GM12878 (cell line): ENCODE measurements at regions not wholly inside any gene's neighbourhood (a gene's known extent, or its start where the extent isn't known, plus 50 kb on each side); places are given as distances from the start of the nearest gene placed in this dataset.

Experiments
- ATAC-seq: fragments of 200-7000 bp; cut with Tn5 transposase; 3 replicates; pipeline ENCODE4 v1.9.1; 2020; ENCODE audit warnings: mild to moderate bottlenecking, moderate library complexity
- BruUV-seq: library from RNA; stranded (reverse); fragments of 400-500 nt; replicated peaks from 2 replicates; lab custom pipeline; 2021; lab: Mats Ljungman, UMichigan
- CTCF ChIA-PET: fragments of 300-600 bp; sonication (Branson Sonifier 250); formaldehyde crosslinking; extraction: SDS; loops from one replicate; lab custom pipeline; 2021; ENCODE audit warnings: inconsistent platforms; lab: Yijun Ruan, JAX
- POLR2A ChIA-PET: fragments of 350-600 bp; formaldehyde crosslinking; extraction: SDS; loops from one replicate; lab custom pipeline; 2021; ENCODE audit warnings: inconsistent platforms; lab: Charles Lee
- RAD21 ChIA-PET: fragments of 300-600 bp; sonication (Branson Sonifier 250); formaldehyde crosslinking; loops from one replicate; lab custom pipeline; 2023; ENCODE audit warnings: antibody characterized with exemption; ENCODE audit not compliant: unreplicated experiment; lab: Charles Lee
- SMC1A ChIA-PET: fragments of 300-600 bp; sonication (Branson Sonifier 250); formaldehyde crosslinking; loops from one replicate; lab custom pipeline; 2023; ENCODE audit not compliant: unreplicated experiment, uncharacterized antibody; lab: Charles Lee
- DNase-seq: peaks from one replicate; pipeline ENCODE4 v3.0.0-alpha.2; 2011; ENCODE audit warnings: low read depth, low spot score
- FAIRE-seq: peaks from 3 replicates; lab custom pipeline; 2011; peaks lifted over from hg19 to GRCh38; lab: Jason Lieb, UNC
- H2AFZ ChIP-seq: 2 replicates; pipeline ENCODE4 v1.6.0; 2011; ENCODE audit warnings: low read depth, low read length, control low read depth; ENCODE audit not compliant: control insufficient read depth
- H3K27ac ChIP-seq: 2 replicates; pipeline ENCODE4 v1.5.1; 2011; ENCODE audit warnings: control low read depth; ENCODE audit not compliant: control insufficient read depth, insufficient read depth
- H3K27me3 ChIP-seq, 2 experiments: replicated peaks in 1 of 2; 2 replicates each; pipeline versions ENCODE4 v1.6.0 to v1.6.1; 2011; ENCODE audit warnings: low read length in 1 of 2; ENCODE audit not compliant: control insufficient read depth in 2 of 2, insufficient read depth in 2 of 2
- H3K36me3 ChIP-seq, 2 experiments: 2 replicates each; pipeline ENCODE4 v1.5.1; 2011; ENCODE audit warnings: low read length in 1 of 2; ENCODE audit not compliant: control insufficient read depth in 2 of 2, insufficient read depth in 2 of 2
- H3K4me1 ChIP-seq: 2 replicates; pipeline ENCODE4 v1.6.1; 2011; ENCODE audit warnings: mild to moderate bottlenecking, low read length, moderate library complexity, mixed read lengths; ENCODE audit not compliant: control insufficient read depth, insufficient read depth
- H3K4me2 ChIP-seq: 2 replicates; pipeline ENCODE4 v1.6.0; 2011; ENCODE audit warnings: control low read depth; ENCODE audit not compliant: control insufficient read depth, insufficient read depth
- H3K4me3 ChIP-seq: fragments of 200-600 bp; sonication (generic); 2 replicates; pipeline ENCODE4 v1.5.1; 2016
- H3K79me2 ChIP-seq: 2 replicates; pipeline ENCODE4 v1.6.0; 2011; ENCODE audit warnings: low read length; ENCODE audit not compliant: control insufficient read depth, insufficient read depth
- H3K9ac ChIP-seq: 2 replicates; pipeline ENCODE4 v1.8.0; 2011; ENCODE audit warnings: low read length, control low read depth, mixed read lengths; ENCODE audit not compliant: control insufficient read depth, insufficient read depth
- H3K9me3 ChIP-seq: replicated peaks from 3 replicates; pipeline ENCODE4 v1.5.1; 2011; ENCODE audit warnings: mild to moderate bottlenecking, low read length; ENCODE audit not compliant: control insufficient read depth, insufficient read depth
- H4K20me1 ChIP-seq: 2 replicates; pipeline ENCODE4 v1.6.0; 2011; ENCODE audit not compliant: control insufficient read depth, insufficient read depth
- BCLAF1 ChIP-seq: fragments of 450-650 bp; IDR thresholded peaks from 2 replicates; pipeline ENCODE4 v1.6.1; 2017; ENCODE audit warnings: antibody characterized with exemption, mild to moderate bottlenecking, moderate library complexity
- BRCA1 ChIP-seq: IDR thresholded peaks from 2 replicates; pipeline ENCODE4 v1.6.1; 2011; ENCODE audit warnings: low read depth, low read length, improper control_type of control experiment
- CTCF ChIP-seq, 3 experiments: IDR thresholded peaks in 2 of 3; conservative IDR thresholded peaks in 1 of 3; 2 replicates each; pipeline ENCODE4 v1.5.1; 2011; ENCODE audit warnings: low read depth in 3 of 3, low read length in 3 of 3, mild to moderate bottlenecking in 3 of 3, control low read depth in 2 of 3, moderate library complexity in 2 of 3, inconsistent platforms in 1 of 3, mixed read lengths in 1 of 3; ENCODE audit not compliant: control insufficient read depth in 2 of 3, insufficient read depth in 1 of 3; ENCODE audit errors: extremely low read depth in 1 of 3
- FOXM1 ChIP-seq: IDR thresholded peaks from 2 replicates; pipeline ENCODE4 v1.6.1; 2012; ENCODE audit warnings: low read depth, mild to moderate bottlenecking, inconsistent platforms, low read length, moderate library complexity
- HCFC1 ChIP-seq: fragments of 150-350 bp; IDR thresholded peaks from 2 replicates; pipeline ENCODE4 v1.6.1; 2014; ENCODE audit warnings: low read length
- IKZF1 ChIP-seq: fragments of 450-650 bp; conservative IDR thresholded peaks from 2 replicates; pipeline ENCODE4 v1.6.1; 2017; ENCODE audit warnings: antibody characterized with exemption, mild to moderate bottlenecking
- KAT2A ChIP-seq: conservative IDR thresholded peaks from 2 replicates; pipeline ENCODE4 v1.6.1; 2011; ENCODE audit warnings: low read depth, low read length; ENCODE audit not compliant: control insufficient read depth
- KDM1A ChIP-seq: fragments of 200-600 bp; sonication (generic); IDR thresholded peaks from 2 replicates; pipeline ENCODE4 v1.6.1; 2016; ENCODE audit warnings: borderline replicate concordance
- RUNX3 ChIP-seq: IDR thresholded peaks from 2 replicates; pipeline ENCODE4 v1.6.1; 2012; ENCODE audit warnings: low read length, inconsistent platforms
- WGBS: methylation state at CpG from one replicate; pipeline ENCODE4 v1.1.6; 2016; ENCODE audit warnings: low lambda C conversion rate; ENCODE audit not compliant: insufficient replicate concordance, insufficient coverage; ENCODE audit errors: missing lambda C conversion rate; 5-methylcytosine and 5-hydroxymethylcytosine counted together
- in situ Hi-C: fragments of 300-500 bp; cut with MboI; formaldehyde crosslinking; loops from 9 replicates; pipeline ENCODE4 v1.14.3; 2018; ENCODE audit warnings: mixed read lengths
- intact Hi-C: fragments of 100-400 bp; cut with micrococcal nuclease; formaldehyde crosslinking; loops from one replicate; pipeline ENCODE4 v1.14.2; 2022; ENCODE audit not compliant: unreplicated experiment
- TF ChIP-seq, protein P1 (sequence below): fragments of 450-650 bp; IDR thresholded peaks from 2 replicates; pipeline ENCODE4 v1.6.1; 2014; ENCODE audit warnings: mild to moderate bottlenecking
- TF ChIP-seq, protein P2 (sequence below): IDR thresholded peaks from 2 replicates; pipeline ENCODE4 v1.6.1; 2011; ENCODE audit warnings: mild to moderate bottlenecking, low read depth, low read length, moderate library complexity; ENCODE audit not compliant: insufficient replicate concordance

DNA sequence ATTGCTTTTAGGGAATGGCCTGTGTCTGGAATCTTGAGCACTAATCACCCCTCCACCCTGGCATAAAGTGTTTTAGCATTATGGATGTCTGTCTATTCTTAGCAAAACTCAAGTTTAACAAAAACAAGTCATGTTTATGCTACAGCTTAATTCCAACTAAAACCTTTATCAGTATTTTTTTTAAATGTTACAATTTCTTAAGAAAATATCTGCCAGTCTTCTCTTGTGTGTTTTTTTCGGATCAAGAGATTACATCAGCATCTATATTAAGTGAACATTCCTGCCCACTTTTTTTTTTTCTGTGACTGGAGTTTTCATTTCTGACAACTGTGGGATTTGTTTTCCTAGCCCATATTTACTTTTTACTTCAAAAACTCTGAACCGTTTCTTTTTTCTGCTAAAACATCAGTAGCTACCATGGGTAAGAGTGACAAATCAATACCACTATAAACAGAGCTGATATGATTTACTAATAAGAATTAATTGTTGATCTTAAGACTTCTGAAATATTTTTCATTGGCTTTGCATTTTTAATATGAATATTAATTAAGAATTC, 94.3 kb downstream of the EDN1 start (continued):
- TF ChIP-seq CTCF (IDR thresholded peaks at IDR 0.05 in 2 of 3, conservative IDR thresholded peaks at IDR 0.05 in 1 of 3; ENCODE audit: control insufficient read depth in 2 of 3, extremely low read depth in 1 of 3, insufficient read depth in 1 of 3, low read depth in 3 of 3, low read length in 3 of 3) (no peak), FOXM1 (no peak)

GRCh38 chr6:12385316-12385715, 95.2 kb downstream of the EDN1 start:
- no peaks in the 10 kb centered on the region for H3K27me3 ChIP-seq
- FAIRE-seq (no peak), ATAC-seq (no peak), DNase-seq (no peak)
- POLR2A ChIA-PET: no interaction called here
- intact Hi-C loops: no loop called here
- no peak overlapping the region for H3K4me3 ChIP-seq
- in situ Hi-C loops: no loop called here
- H3K9me3 ChIP-seq: no peaks in the 10 kb centered on the region; the same call in 1 of the 3 replicates
- 64% methylated on average over 3 of the region's 3 CpGs for WGBS
- no peak overlapping the region for H3K4me2 ChIP-seq
- no peaks in the 10 kb centered on the region for H3K36me3 ChIP-seq
- H4K20me1 ChIP-seq: no peaks in the 10 kb centered on the region
- H3K79me2 ChIP-seq: no peaks in the 10 kb centered on the region
- no peak overlapping the region for H2AFZ ChIP-seq
- RAD21 ChIA-PET: interaction anchor here (1.1 to 3.5 kb wide), 2 partner anchors 15 to 30 kb away, joined by 5 to 30 read pairs; no protein-coding TSS in a partner anchor
- SMC1A ChIA-PET: interaction anchor here (1.0 to 6.6 kb wide), 3 partner anchors 13 to 98 kb away, joined by 3 to 99 read pairs (median 22); no protein-coding TSS in a partner anchor
- no peak overlapping the region for H3K9ac ChIP-seq
- CTCF ChIA-PET: interaction anchor here (0.6 to 1.5 kb wide), 4 partner anchors 12 to 98 kb away, joined by 3 to 4 read pairs (median 4); no protein-coding TSS in a partner anchor
- peaks cover 11% of the 10 kb centered on the region for H3K4me1 ChIP-seq
- BruUV-seq: no TSS peak
- no peak overlapping the region for H3K27ac ChIP-seq
- TF ChIP-seq KAT2A: no peak
- no peak for TF ChIP-seq HCFC1
- TF ChIP-seq BRCA1: no peak
- TF ChIP-seq IKZF1: no peak
- no peak for TF ChIP-seq RUNX3
- TF ChIP-seq, protein P1, sequence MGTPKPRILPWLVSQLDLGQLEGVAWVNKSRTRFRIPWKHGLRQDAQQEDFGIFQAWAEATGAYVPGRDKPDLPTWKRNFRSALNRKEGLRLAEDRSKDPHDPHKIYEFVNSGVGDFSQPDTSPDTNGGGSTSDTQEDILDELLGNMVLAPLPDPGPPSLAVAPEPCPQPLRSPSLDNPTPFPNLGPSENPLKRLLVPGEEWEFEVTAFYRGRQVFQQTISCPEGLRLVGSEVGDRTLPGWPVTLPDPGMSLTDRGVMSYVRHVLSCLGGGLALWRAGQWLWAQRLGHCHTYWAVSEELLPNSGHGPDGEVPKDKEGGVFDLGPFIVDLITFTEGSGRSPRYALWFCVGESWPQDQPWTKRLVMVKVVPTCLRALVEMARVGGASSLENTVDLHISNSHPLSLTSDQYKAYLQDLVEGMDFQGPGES: no peak
- TF ChIP-seq KDM1A: no peak
- TF ChIP-seq BCLAF1: no peak
- TF ChIP-seq, protein P2, sequence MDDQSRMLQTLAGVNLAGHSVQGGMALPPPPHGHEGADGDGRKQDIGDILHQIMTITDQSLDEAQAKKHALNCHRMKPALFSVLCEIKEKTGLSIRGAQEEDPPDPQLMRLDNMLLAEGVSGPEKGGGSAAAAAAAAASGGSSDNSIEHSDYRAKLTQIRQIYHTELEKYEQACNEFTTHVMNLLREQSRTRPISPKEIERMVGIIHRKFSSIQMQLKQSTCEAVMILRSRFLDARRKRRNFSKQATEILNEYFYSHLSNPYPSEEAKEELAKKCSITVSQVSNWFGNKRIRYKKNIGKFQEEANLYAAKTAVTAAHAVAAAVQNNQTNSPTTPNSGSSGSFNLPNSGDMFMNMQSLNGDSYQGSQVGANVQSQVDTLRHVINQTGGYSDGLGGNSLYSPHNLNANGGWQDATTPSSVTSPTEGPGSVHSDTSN: no peak
